UCSD-AML1 (cell line): ENCODE measurements at regions not wholly inside any gene's neighbourhood (a gene's known extent, or its start where the extent isn't known, plus 50 kb on each side); places are given as distances from the start of the nearest gene placed in this dataset.
"Not testable (repeated sequence)": the region's sequence is repeated elsewhere in the genome, so short reads cannot be mapped to it uniquely, and the experiment has no call there.

Experiments used
- DNase-seq: peaks from one replicate; lab custom pipeline; 2025; ENCODE audit not compliant: unreplicated experiment; lab: John Stamatoyannopoulos, UW

GRCh38 chr18:59038295-59039039 is 101.2 kb upstream of the SEC11C start:
- no peak for DNase-seq

GRCh38 chr18:59039040-59039320 is 100.7 kb upstream of the SEC11C start:
- DNase-seq, result not testable (repeated sequence)

GRCh38 chr18:59039449-59039848 is 100.2 kb upstream of the SEC11C start:
- no peak for DNase-seq

GRCh38 chr18:59040770-59041148 is 98.9 kb upstream of the SEC11C start:
- no peak for DNase-seq

- DNase-seq, result no peak
Observed at GRCh38 chr18:59041296-59041695, 98.4 kb upstream of the SEC11C start.

- DNase-seq, result no peak
Observed at GRCh38 chr18:59041819-59042815, 97.6 kb upstream of the SEC11C start.

- no peak for DNase-seq
Observed at GRCh38 chr18:59044855-59045254, 94.8 kb upstream of the SEC11C start.

GRCh38 chr18:59047321-59048047 is 92.2 kb upstream of the SEC11C start:
- no peak for DNase-seq

- DNase-seq, result no peak
Observed at GRCh38 chr18:59048048-59048363, 91.7 kb upstream of the SEC11C start.

- no peak for DNase-seq
Observed at GRCh38 chr18:59048378-59048777, 91.3 kb upstream of the SEC11C start.

GRCh38 chr18:59049721-59050660 is 89.7 kb upstream of the SEC11C start:
- DNase-seq, result no peak

GRCh38 chr18:59050661-59051057 is 89.0 kb upstream of the SEC11C start:
- DNase-seq, result no peak

- DNase-seq, result no peak
Observed at GRCh38 chr18:59051470-59052165, 88.1 kb upstream of the SEC11C start.

GRCh38 chr18:59052965-59053820 is 86.5 kb upstream of the SEC11C start:
- DNase-seq, result no peak

GRCh38 chr18:59054496-59055287 is 85.0 kb upstream of the SEC11C start:
- no peak for DNase-seq

GRCh38 chr18:59055345-59056032 is 84.2 kb upstream of the SEC11C start:
- DNase-seq, result no peak

- peak; percentile 62 for DNase-seq
Observed at GRCh38 chr18:59056706-59057492, 82.8 kb upstream of the SEC11C start.
